Nucleus accumbens (tissue), 56 donors: ENCODE measurements at regions not wholly inside any gene's neighbourhood (a gene's known extent, or its start where the extent isn't known, plus 50 kb on each side); places are given as distances from the start of the nearest gene placed in this dataset.
"Not testable (repeated sequence)": the region's sequence is repeated elsewhere in the genome, so short reads cannot be mapped to it uniquely, and the experiment has no call there.

Source experiments
- DNase-seq, 56 donors: peaks; one replicate each; lab custom pipeline; 2025; lab: John Stamatoyannopoulos, UW

DNA sequence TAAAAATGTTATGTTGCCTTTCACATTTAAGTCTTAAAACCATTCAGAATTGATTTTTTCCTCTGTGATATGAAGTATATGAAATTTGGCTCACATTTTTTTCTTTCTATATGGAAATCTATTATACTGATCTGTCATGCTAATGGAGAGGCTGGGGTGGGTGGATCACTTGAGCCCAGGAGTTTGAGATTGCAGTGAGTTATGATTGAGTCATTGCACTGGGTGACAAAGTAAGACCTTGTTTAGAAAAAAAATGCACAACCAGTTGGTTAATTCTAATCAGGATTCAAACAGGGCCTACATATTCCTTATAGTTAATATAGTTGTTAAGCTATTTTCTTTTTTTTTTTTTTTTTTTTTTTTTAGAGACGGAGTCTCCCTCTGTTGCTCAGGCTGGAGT is 230.5 kb downstream of the MFSD1 start:
- peak in 4 of 56 donors; percentile 1 to 12 (median 4) for DNase-seq

DNA sequence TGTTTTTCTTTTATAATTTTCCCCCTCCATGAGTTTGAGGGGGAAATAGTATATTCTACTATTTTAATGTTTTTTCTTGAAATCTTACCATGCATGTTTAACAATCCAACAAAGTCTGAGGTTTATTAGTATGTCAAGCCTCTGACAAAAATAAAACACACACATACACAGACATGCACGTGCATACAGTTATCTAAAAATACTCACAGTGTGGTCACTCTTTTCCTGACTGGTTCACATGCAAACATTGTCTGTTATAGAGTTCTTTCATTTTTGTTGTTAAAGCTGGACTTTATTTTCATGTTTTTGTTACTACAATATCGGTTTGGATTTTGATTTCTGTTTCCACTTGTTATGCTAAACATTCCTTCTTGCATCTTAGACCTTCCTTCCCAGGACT is 236.6 kb downstream of the MFSD1 start:
- no peak for DNase-seq

DNA sequence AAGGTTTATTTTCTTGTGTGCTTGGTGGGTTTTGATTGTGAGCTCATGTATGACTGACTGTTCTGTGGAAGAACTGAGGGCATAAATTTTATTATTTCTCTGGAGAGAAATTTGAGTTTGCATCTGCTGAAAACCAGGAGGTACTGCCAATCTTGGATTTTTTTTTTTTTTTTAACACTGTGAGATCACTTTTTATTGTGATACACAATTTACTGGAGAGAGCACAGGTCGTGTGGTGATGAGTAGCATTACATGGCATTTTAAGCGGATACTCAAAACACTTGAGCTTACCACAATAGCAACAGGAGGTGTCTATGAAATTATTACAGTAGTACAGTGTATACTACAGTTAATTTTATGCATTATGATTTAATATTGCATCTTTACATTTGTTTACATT is 237.4 kb downstream of the MFSD1 start:
- DNase-seq = no peak

DNA sequence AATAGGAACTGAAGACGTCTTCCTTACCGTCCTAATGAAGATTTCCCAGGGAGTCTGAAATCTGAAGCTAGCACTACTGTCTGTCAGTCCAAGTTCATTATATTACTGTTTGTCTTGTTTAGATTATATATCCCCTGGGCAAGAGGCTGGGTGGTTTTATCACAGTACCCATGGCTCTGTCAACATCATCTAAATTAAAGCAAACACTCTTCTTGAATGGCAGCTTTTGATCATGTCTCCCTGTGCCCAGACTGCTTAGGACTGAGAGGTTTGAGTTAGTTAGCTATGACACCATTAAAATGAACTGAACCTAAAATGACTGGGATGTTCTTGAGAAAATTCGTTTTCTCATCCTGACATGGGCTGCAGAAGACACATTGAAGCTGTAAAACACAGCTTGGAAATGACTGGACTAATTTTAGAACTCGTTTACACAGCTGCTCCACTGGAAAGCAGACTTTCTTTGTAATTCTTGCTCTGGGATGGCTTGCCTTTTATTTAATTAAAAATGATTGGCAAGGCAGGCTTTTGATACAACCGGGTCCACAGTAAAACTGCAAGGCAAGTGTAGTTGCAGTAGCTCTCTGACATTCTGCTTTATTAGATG is 243.5 kb downstream of the MFSD1 start:
- no peak for DNase-seq

DNA sequence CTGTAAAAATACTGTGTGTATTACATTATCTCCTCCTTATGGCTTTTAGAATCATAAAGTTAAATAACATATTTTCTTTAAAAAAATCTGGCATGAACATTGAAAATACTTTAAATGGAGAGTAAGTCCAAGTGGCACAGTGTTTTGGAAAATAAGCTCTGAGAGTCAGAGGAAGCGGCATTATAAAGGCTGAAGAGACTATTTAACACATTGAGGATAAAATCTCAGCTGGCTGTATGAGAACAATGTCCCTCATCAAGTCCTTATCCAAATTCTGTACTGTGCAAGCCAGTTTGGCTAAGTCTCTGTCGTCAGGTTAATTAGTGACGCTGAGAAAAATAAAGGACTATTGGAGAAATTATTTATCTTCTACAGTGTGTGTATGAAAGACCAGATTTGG is 245.5 kb downstream of the MFSD1 start:
- no peak for DNase-seq

DNA sequence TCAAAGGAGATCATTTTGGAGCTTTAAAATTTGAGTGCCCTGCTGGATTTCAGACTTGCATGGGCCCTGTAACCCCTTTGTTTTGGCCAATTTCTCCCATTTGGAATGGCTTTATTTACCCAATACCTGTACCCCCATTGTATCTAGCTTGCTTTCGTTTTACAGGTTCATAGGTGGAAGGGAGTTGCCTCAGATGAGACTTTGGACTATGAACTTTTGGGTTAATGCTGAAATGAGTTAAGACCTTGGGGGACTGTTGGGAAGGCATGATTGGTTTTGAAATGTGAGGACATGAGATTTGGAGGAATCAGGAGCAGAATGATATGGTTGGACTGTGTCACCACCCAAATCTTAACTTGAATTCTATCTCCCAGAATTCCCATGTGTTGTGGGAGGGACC is 250.6 kb downstream of the MFSD1 start:
- not testable (repeated sequence) for DNase-seq

DNA sequence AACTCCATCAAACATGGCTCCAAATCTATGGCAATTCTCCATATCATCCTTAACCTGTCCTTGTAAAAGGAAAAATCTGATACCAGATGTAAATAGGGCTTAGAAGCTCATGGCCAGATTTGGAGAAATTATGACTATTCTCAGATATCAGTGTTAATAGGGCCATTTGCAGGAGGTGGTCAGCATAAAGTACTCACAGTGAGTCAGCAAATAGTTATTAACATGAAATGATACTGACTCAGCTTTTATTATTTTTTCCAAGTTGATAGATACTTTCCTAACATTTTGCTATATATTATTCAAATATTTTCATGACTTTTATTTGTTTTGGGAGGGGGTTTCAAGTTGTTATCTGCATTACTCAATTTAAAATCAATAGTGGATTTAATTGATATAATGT is 255.8 kb downstream of the MFSD1 start:
- no peak for DNase-seq

DNA sequence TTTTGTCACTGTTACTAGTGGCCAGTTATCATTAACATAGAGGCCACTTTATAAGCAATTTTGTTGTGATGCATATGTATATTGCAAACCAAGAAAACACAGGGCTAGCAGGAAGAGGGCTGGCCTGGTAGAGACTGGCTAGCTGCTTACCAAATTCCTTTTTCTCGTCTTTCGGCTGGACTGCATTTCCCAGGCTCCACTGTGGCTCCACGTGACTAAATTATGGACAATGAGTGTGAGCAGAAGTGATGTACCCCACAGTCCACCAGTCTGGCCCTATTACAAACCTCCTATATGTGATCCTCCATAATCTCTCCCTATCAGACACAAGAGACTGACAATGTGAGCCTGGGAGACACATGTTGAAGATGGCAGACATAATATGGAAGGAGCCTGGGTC is 257.0 kb downstream of the MFSD1 start:
- DNase-seq = no peak

DNA sequence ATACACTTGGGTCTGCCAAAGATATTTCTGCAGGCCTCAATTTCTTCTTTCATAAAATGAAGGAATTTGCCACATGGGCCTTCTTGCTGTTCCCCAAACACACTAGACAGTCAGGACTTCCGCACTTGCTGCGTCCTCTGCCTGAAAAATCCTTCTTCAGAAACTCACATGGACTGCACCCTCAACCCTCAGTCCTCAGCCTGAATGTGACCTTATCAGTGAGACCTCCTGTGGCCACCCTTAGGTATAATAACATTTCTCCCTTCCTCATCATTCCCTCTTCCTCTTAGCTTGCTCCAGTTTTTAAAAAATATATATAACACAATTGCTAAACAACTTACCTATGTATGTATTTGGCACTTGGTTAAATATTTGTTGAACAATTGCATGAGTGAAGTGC is 257.5 kb downstream of the MFSD1 start:
- DNase-seq = no peak

DNA sequence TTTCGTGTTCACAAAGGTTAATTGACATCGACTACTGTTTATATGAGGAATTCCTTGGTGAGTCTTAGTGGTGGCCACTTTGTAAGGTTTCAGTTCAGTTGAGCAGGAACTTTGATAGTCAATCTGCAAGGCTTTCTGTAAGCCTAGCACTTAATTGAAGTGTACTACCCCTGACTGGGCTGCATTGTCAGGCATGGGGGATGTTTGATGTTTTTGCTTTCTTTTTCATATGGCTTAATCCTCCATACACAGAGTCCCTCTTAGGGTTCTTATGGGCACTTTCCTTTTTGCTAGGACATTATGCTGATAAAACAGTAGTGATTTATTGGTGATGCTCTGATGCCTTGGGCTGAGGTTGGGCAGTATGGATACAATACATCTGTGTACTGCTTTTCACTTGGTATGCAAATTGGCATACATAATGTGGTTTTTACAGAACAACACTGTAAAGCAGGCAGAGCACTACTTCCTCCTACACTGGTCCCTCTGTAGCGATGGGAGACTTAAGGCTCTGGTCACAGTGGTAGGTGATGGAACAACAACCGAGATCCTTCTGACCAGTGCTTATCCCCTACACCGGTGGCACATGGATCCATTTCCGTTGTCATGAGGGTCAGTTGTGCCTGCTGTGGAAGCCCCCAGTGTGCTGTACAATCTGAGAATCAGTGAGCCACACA is 261.0 kb downstream of the MFSD1 start:
- DNase-seq = no peak

DNA sequence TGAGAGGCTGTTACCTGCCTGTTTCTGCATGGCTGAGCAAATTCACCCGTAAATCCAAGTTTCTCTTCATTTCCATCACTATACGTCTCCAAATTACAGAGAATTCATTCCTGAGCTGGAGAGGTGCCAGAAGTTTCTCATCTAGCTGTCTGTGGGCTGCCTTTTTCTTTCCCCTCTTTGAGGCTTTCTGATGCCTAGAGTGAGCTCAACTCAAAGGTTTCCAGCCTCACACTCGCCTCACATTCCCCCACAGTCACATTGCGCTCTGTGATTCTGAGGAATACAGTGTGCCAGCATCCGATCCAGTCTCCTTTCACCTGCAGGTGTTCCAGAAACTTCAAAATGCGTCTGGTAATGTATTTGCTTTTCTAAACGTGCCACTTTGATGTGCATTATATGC is 267.2 kb downstream of the MFSD1 start, which contains the start of gene IQCJ:
Gene IQCJ (plus strand): TSS at position 229 of the 400 bp plus-strand sequence.
- peak in 19 of 56 donors; percentile 1 to 41 (median 13) for DNase-seq

DNA sequence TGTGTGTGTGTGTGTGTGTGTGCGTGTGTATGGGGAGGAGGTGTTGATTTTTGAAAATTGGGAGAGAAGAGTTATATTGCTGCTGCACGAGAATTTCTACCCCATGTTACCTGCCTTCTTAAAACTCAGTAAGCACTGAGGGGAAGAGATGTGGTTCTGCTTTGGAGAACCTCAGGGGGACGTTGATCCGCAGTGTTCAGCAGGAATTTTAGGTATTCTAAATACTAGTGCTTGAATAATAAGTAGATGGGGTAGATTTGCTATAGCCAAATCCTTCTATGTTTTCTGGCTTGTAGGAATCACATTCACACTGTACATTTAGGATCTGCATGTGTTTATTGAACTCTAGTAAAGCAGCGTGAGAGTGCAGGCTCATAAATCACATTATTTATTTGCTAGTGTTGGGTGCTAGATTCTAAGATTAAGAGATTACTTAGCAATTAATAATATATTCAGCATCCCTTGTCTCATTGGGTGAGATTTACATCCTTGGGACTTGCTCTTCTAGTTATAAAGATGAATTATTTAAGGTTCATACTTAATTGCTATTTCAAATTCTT is 268.1 kb downstream of the MFSD1 start:
- no peak for DNase-seq

DNA sequence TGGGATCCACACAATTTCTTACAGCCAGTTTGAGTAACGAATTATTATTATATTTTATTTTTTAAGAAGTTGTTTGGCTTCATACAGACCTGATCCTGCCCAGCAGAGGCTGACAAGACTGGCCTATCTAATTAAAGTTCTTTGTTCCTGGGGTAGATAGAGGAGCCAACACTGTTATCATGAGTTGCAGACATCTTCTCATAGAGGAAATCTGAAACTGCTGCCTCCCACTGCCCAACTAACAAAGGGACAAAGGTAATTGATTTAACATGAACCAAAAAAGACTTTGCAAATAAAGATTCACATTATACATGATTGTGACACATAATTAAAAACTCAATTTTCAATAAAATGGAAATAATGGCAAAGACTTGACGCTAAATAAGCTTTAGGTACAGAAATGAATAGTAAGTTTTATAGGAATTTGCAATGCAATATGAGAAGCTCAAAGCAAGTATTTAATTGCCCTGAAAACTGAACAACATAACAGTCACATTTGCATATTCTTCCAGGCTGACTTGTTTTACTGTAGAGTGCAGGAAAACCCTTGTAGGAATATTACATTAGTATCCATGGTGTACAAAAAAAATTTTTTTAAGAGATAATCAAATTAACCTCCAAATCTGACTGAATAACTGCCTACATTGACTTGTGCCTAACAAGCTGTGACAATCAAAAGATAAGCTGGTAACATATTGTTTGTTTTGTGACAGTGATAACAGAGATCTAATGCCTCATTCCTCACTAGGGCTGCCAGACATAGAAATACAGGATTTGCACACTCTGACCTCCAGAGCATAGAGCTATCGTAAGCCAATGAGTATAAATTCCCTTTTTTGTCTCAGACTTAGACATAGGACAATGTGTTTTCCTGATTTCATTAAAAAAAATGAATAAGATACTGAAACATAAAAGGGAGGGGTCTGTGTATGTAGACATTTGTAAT is 273.2 kb downstream of the MFSD1 start:
- no peak for DNase-seq

DNA sequence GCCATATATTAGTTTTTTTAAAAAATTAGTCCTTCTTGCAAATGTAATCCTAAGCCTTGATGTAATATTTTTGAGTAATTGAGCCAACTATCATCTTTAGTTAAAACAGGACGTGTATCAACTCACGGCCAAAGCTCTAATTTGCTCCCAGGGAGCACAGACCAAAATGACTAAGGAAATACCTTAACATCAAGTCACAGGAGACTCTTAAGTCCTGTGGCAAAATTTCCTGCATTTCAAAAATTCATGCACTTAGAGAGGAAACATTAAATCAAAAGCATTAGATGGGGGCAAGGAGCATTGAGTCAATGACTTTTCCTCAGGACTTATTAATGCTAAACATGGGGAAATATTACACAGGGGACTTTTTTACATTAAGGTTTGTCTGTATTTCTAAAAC is 276.0 kb downstream of the MFSD1 start:
- no peak for DNase-seq

DNA sequence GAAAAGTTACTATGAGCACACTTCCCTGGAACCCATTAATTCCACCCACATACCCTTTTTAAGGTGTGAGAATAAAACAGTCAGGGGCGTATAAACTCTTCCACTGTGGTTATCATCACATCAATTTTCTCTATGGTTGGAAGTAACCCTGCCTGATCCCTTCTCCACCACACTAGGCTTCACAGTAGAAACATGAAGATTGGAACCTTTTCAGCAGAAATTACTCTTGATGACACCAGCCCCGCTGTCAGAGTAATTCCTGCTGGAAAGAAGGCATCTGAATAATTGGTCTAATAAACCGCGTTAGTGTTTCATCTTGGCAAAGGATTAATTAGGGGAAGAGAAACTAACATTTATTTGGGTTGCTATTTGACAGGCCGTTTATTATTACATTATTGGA is 278.4 kb downstream of the MFSD1 start:
- peak in 5 of 56 donors; percentile 5 to 21 (median 15) for DNase-seq

DNA sequence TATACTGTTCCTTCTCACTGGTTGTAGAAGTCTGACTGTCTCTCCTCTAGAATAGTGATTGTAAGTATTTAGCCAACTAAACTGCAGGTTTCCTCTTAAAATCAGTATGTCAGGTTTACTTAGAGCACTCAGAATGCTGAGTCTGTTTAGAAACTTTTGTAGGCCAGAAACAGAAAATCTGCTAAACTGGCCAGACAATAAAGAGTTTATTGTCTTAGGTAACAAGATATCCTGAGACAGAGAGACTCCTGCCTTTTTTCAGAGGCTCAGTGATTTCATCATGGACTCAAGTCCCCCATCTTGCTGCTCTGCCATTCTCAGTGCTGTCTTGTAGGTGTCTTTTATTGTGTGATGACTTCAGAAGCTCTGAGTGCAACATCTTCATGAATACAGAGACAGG is 279.0 kb downstream of the MFSD1 start:
- DNase-seq = no peak

DNA sequence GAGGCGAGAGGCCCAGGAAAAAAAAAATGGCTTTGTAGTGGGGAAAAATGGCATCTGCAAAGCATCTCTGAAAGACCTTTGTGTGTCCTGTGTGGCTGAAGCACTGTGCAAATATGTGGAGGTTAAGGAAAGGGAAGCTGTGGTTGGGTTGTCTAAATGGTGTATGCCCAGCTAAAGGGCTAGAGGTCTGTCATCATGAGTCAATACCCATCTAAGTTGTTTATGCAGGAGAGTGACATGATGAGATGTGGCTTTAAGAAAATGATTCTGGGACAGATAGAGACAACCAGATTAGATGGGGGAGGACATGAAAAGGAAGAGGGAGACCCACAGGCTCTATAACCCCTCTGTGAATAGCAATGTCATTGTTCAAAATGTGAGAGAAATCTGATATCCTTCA is 280.7 kb downstream of the MFSD1 start:
- no peak for DNase-seq

DNA sequence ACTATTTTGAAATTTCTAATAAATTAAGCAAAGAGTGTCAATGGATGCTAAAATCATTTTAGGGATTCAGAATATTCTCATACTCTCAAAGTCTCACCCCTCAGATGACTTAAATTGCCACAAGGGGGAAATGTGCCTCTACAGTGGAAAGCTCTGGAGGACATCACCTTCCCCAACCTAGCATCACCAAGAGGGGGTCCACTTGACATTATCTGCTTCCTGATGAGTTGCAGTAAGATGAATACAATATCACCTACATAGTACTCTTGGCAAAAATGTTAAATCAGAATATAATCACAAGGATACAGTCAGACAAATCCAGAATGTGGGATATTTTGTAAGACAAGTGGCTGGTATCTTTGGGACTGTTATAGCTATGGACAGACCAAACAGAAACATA is 290.1 kb downstream of the MFSD1 start:
- no peak for DNase-seq

DNA sequence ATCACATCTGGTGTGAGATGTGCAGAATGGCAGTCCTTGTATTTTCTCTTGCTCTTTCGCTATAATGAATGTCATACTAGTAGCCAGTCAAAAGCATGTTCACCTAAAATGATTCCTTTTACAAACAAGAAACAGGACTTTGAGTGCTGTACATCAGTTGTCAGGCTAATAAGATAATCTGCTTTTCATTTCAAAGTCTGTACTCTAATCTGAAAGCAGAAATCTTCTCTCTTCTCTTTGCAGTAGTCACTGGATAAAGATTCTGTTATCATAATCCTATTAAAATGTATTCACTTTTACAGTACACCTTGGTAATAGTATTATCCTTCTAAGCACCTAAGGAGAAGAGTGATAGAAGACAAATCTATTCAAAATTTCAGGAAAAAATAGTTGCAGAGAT is 300.1 kb downstream of the MFSD1 start:
- no peak for DNase-seq

DNA sequence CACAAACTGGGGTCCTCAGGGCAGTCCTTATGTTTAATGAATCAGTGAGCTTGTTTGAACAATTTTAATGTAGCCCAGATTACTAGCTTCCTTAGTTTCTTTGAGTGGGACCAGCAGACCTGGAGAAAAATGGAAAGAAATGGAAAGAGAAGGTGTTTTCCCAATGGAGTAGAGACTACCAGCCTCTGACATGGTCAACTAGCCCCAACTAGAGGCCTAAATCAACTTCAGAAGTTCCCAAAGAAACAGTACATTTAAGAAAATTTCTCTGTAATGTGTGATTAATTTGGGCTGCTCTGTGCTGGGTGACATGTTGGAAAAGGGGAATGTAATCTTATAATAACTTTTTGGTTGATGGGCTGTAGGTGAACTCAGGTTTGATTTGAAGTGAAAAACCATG is 310.9 kb downstream of the MFSD1 start:
- no peak for DNase-seq

DNA sequence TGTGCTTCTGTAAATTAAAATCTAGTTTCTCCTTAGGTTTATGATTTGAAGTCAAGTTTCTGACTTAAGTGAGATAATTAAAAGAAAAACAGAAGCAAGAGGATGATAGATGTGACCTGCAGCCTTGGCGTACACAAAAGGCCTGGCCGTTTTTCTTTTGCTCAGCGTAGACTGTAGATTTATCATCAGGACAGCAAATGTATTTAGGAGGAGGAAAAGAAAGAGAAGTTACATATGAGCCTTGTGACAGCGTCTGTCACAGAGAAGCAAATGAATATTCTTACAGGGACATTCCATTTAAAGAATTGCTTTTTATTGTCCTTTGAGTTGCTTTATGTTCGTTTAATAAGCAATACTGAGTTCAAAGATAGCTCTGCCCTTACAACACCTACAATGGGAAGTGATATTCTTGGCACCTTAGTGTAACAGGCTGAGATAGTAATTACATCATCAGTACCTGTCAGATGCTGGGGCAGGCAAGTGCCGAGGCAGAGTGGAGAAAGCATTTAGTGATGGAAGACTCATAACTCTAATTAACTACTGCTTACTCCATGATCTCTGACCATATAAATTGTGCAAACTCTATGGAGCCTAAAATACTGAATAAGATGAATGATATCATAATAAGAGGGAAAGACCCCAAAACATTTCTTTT is 311.5 kb downstream of the MFSD1 start:
- DNase-seq = peak in 1 of 56 donors; percentile 10
